H9 (cell line): ENCODE measurements at regions not wholly inside any gene's neighbourhood (a gene's known extent, or its start where the extent isn't known, plus 50 kb on each side); places are given as distances from the start of the nearest gene placed in this dataset.
A peak's percentile ranks its signal among the peaks of the same experiment; 100 is the strongest.

Experiments used
- DNase-seq: peaks from one replicate; pipeline ENCODE4 v3.0.0-alpha.2; 2017
- H2AFZ ChIP-seq: one replicate; pipeline ENCODE4 v1.6.1; 2013; ENCODE audit warnings: mild to moderate bottlenecking, low read length, control low read depth, moderate library complexity
- H2AK5ac ChIP-seq: 2 replicates; pipeline ENCODE4 v1.6.1; 2013; ENCODE audit warnings: low read length, control low read depth, mixed read lengths; ENCODE audit not compliant: insufficient read length
- H2BK120ac ChIP-seq: one replicate; pipeline ENCODE4 v1.6.1; 2013; ENCODE audit warnings: low read depth, mild to moderate bottlenecking, low read length, control low read depth, inconsistent platforms; ENCODE audit not compliant: poor library complexity, severe bottlenecking
- H2BK12ac ChIP-seq: 2 replicates; pipeline ENCODE4 v1.6.1; 2013; ENCODE audit warnings: low read length, control low read depth, mixed read lengths, low read depth; ENCODE audit not compliant: insufficient read length
- H2BK15ac ChIP-seq: 2 replicates; pipeline ENCODE4 v1.6.1; 2013; ENCODE audit warnings: low read depth, low read length, control low read depth
- H2BK20ac ChIP-seq: one replicate; pipeline ENCODE4 v1.6.1; 2013; ENCODE audit warnings: low read depth, mild to moderate bottlenecking, low read length, control low read depth, inconsistent platforms; ENCODE audit not compliant: poor library complexity, severe bottlenecking
- H2BK5ac ChIP-seq: 2 replicates; pipeline ENCODE4 v1.6.1; 2013; ENCODE audit warnings: low read length, control low read depth, mixed read lengths; ENCODE audit not compliant: insufficient read length
- H3K14ac ChIP-seq: 2 replicates; pipeline ENCODE4 v1.6.1; 2013; ENCODE audit warnings: low read length, control low read depth; ENCODE audit not compliant: insufficient read depth
- H3K18ac ChIP-seq: 2 replicates; pipeline ENCODE4 v1.6.1; 2013; ENCODE audit warnings: low read depth, mild to moderate bottlenecking, mixed read lengths, low read length, control low read depth; ENCODE audit not compliant: insufficient read length
- H3K23ac ChIP-seq: 2 replicates; pipeline ENCODE4 v1.6.1; 2013; ENCODE audit warnings: low read length, control low read depth, mixed read lengths, low read depth; ENCODE audit not compliant: insufficient read length
- H3K23me2 ChIP-seq: 2 replicates; pipeline ENCODE4 v1.6.1; 2013; ENCODE audit warnings: low read depth, mild to moderate bottlenecking, mixed read lengths, low read length, control low read depth; ENCODE audit not compliant: insufficient read length, poor library complexity, severe bottlenecking
- H3K27ac ChIP-seq: 2 replicates; pipeline ENCODE4 v1.5.1; 2013; ENCODE audit warnings: low read length, control low read depth, mixed read lengths, low read depth; ENCODE audit not compliant: insufficient read length
- H3K27me3 ChIP-seq: 2 replicates; pipeline ENCODE4 v1.6.1; 2013; ENCODE audit warnings: low read length, control low read depth, inconsistent platforms; ENCODE audit not compliant: insufficient read depth
- H3K4ac ChIP-seq: 2 replicates; pipeline ENCODE4 v1.6.1; 2013; ENCODE audit warnings: low read depth, mild to moderate bottlenecking, control low read depth, inconsistent platforms, low read length, moderate library complexity
- H3K4me1 ChIP-seq: 2 replicates; pipeline ENCODE4 v1.6.1; 2013; ENCODE audit warnings: low read length, control low read depth, inconsistent platforms; ENCODE audit not compliant: insufficient read depth
- H3K4me2 ChIP-seq: 2 replicates; pipeline ENCODE4 v1.6.1; 2013; ENCODE audit warnings: low read length, control low read depth, mixed read lengths; ENCODE audit not compliant: insufficient read length, insufficient read depth
- H3K56ac ChIP-seq: 2 replicates; pipeline ENCODE4 v1.6.1; 2013; ENCODE audit warnings: low read depth, mild to moderate bottlenecking, mixed read lengths, low read length, control low read depth; ENCODE audit not compliant: insufficient read length
- H3K79me1 ChIP-seq: 2 replicates; pipeline ENCODE4 v1.6.1; 2013; ENCODE audit warnings: low read depth, mild to moderate bottlenecking, moderate library complexity, low read length, control low read depth, inconsistent platforms; ENCODE audit not compliant: insufficient read depth, poor library complexity, severe bottlenecking
- H3K79me2 ChIP-seq: 2 replicates; pipeline ENCODE4 v1.6.1; 2013; ENCODE audit warnings: low read length, control low read depth, inconsistent platforms; ENCODE audit not compliant: insufficient read depth
- H3K9ac ChIP-seq: 2 replicates; pipeline ENCODE4 v1.6.1; 2013; ENCODE audit warnings: low read length, control low read depth, mixed read lengths; ENCODE audit not compliant: insufficient read length; ENCODE audit errors: extremely low read depth
- H3K9me3 ChIP-seq: one replicate; pipeline ENCODE4 v1.6.1; 2013; ENCODE audit warnings: low read depth, low read length, inconsistent platforms; ENCODE audit not compliant: control insufficient read depth
- H3T11ph ChIP-seq: one replicate; pipeline ENCODE4 v1.6.1; 2013; ENCODE audit warnings: mild to moderate bottlenecking, low read length, control low read depth, inconsistent platforms
- H4K20me1 ChIP-seq: one replicate; pipeline ENCODE4 v1.6.1; 2013; ENCODE audit not compliant: control insufficient read depth, insufficient read length, insufficient read depth
- H4K5ac ChIP-seq: 2 replicates; pipeline ENCODE4 v1.6.1; 2013; ENCODE audit warnings: low read depth, mild to moderate bottlenecking, mixed read lengths, low read length, control low read depth; ENCODE audit not compliant: insufficient read length
- H4K8ac ChIP-seq: replicated peaks from 2 replicates; pipeline ENCODE4 v1.6.1; 2013; ENCODE audit warnings: low read length, control low read depth, mixed read lengths, low read depth; ENCODE audit not compliant: insufficient read length
- H4K91ac ChIP-seq: 2 replicates; pipeline ENCODE4 v1.6.1; 2013; ENCODE audit warnings: low read depth, mild to moderate bottlenecking, moderate library complexity, mixed read lengths, low read length, control low read depth; ENCODE audit not compliant: insufficient read length
- H3K27ac Mint-ChIP-seq, 3 experiments: 2 replicates in 2 of 3; 3 replicates in 1 of 3; pipeline ENCODE4 v1.8.0; 2020 to 2021; ENCODE audit warnings: mixed read lengths in 3 of 3, mild to moderate bottlenecking in 1 of 3, moderate library complexity in 1 of 3
- H3K27me3 Mint-ChIP-seq: 2 replicates; pipeline ENCODE4 v1.8.0; 2021; ENCODE audit warnings: low read depth, mild to moderate bottlenecking, moderate library complexity, mixed read lengths
- H3K36me3 Mint-ChIP-seq, 3 experiments: 2 replicates in 2 of 3; 3 replicates in 1 of 3; pipeline ENCODE4 v1.8.0; 2020 to 2021; ENCODE audit warnings: low read depth in 3 of 3, mixed read lengths in 3 of 3; ENCODE audit not compliant: insufficient read depth in 1 of 3
- H3K4me1 Mint-ChIP-seq, 2 experiments: 2 replicates each; pipeline ENCODE4 v1.8.0; 2020; ENCODE audit warnings: mixed read lengths in 2 of 2
- H3K4me3 Mint-ChIP-seq, 2 experiments: 2 replicates in 1 of 2; 3 replicates in 1 of 2; pipeline ENCODE4 v1.8.0; 2020 to 2021; ENCODE audit warnings: mild to moderate bottlenecking in 2 of 2, mixed read lengths in 2 of 2, moderate library complexity in 1 of 2
- H3K9me3 Mint-ChIP-seq, 2 experiments: 2 replicates in 1 of 2; 3 replicates in 1 of 2; pipeline ENCODE4 v1.8.0; 2020; ENCODE audit warnings: mild to moderate bottlenecking in 2 of 2, mixed read lengths in 2 of 2, moderate library complexity in 1 of 2
- TF ChIP-seq, protein P1 (sequence below): fragments of 200-600 bp; sonication (generic); conservative IDR thresholded peaks from 3 replicates; pipeline ENCODE4 v1.8.0; 2021; ENCODE audit warnings: antibody characterized with exemption, mild to moderate bottlenecking

- H2AFZ ChIP-seq: no peak overlapping the region
- no peak overlapping the region for H3K4ac ChIP-seq
- no peaks in the 10 kb centered on the region for H3K9me3 Mint-ChIP-seq
- no peak overlapping the region for H2BK5ac ChIP-seq
- H3K4me2 ChIP-seq: no peak overlapping the region
- H3K36me3 Mint-ChIP-seq: no peaks in the 10 kb centered on the region; a peak in 3 of 7 replicates
- DNase-seq: no peak
- no peak overlapping the region for H2BK12ac ChIP-seq
- H3T11ph ChIP-seq: no peak overlapping the region
- H3K27ac ChIP-seq: no peak overlapping the region
- H2AK5ac ChIP-seq: no peak overlapping the region
- no peak overlapping the region for H3K56ac ChIP-seq
- no peak overlapping the region for H3K18ac ChIP-seq
- H2BK15ac ChIP-seq: no peak overlapping the region
- H3K23me2 ChIP-seq: peaks cover 3% of the 10 kb centered on the region
- TF ChIP-seq, protein P1, sequence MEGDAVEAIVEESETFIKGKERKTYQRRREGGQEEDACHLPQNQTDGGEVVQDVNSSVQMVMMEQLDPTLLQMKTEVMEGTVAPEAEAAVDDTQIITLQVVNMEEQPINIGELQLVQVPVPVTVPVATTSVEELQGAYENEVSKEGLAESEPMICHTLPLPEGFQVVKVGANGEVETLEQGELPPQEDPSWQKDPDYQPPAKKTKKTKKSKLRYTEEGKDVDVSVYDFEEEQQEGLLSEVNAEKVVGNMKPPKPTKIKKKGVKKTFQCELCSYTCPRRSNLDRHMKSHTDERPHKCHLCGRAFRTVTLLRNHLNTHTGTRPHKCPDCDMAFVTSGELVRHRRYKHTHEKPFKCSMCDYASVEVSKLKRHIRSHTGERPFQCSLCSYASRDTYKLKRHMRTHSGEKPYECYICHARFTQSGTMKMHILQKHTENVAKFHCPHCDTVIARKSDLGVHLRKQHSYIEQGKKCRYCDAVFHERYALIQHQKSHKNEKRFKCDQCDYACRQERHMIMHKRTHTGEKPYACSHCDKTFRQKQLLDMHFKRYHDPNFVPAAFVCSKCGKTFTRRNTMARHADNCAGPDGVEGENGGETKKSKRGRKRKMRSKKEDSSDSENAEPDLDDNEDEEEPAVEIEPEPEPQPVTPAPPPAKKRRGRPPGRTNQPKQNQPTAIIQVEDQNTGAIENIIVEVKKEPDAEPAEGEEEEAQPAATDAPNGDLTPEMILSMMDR: no peak
- no peak overlapping the region for H2BK120ac ChIP-seq
- no peak overlapping the region for H4K91ac ChIP-seq
- no peak overlapping the region for H3K23ac ChIP-seq
- H4K5ac ChIP-seq: no peak overlapping the region
- H3K4me1 Mint-ChIP-seq: peaks cover 69 to 77% of the 10 kb centered on the region in 2 experiments
- no peaks in the 10 kb centered on the region for H3K79me1 ChIP-seq
- H3K14ac ChIP-seq: no peak overlapping the region
- H4K20me1 ChIP-seq: no peaks in the 10 kb centered on the region
- H4K8ac ChIP-seq: no peak overlapping the region
- no peak overlapping the region for H3K9ac ChIP-seq
- H3K27me3 Mint-ChIP-seq: peaks cover 10% of the 10 kb centered on the region
- H3K4me1 ChIP-seq: peaks cover 21% of the 10 kb centered on the region
- no peaks in the 10 kb centered on the region for H3K79me2 ChIP-seq
- H3K9me3 ChIP-seq: no peaks in the 10 kb centered on the region
- H3K27ac Mint-ChIP-seq: peak overlapping the region in 2 of 3 experiments; percentile 31 to 97; a peak in 2 of 7 replicates
- no peaks in the 10 kb centered on the region for H3K27me3 ChIP-seq
- peak overlapping the region in 1 of 2 experiments; percentile 57; a peak in 1 of 5 replicates for H3K4me3 Mint-ChIP-seq
- H2BK20ac ChIP-seq: no peak overlapping the region
Measured at GRCh38 chr2:207226243-207226642, 60.5 kb upstream of the KLF7 start.
